ENCODE measurements at regions not wholly inside any gene's neighbourhood (a gene's known extent, or its start where the extent isn't known, plus 50 kb on each side); places are given as distances from the start of the nearest gene placed in this dataset.
"Not testable (repeated sequence)": the region's sequence is repeated elsewhere in the genome, so short reads cannot be mapped to it uniquely, and the experiment has no call there.

GRCh38 chr18:1435487-1435886, 530.8 kb downstream of the ADCYAP1 start:
- no peak for DNase-seq

- no peak for DNase-seq
These were observed 531.5 kb downstream of the ADCYAP1 start for GRCh38 chr18:1436199-1436598.

GRCh38 chr18:1438458-1438910, 533.8 kb downstream of the ADCYAP1 start:
- DNase-seq = no peak

GRCh38 chr18:1438967-1439366, 534.3 kb downstream of the ADCYAP1 start:
- no peak for DNase-seq

- not testable (repeated sequence) for DNase-seq
These were observed 539.4 kb downstream of the ADCYAP1 start for GRCh38 chr18:1444062-1444461.

GRCh38 chr18:1446765-1447164, 542.1 kb downstream of the ADCYAP1 start:
- DNase-seq = no peak

- DNase-seq = no peak
These were observed 548.1 kb downstream of the ADCYAP1 start for GRCh38 chr18:1452821-1453220.

GRCh38 chr18:1455605-1456004, 550.9 kb downstream of the ADCYAP1 start:
- no peak for DNase-seq

GRCh38 chr18:1458547-1458946, 553.9 kb downstream of the ADCYAP1 start:
- no peak for DNase-seq

GRCh38 chr18:1463981-1464380, 559.3 kb downstream of the ADCYAP1 start:
- no peak for DNase-seq

GRCh38 chr18:1464444-1465217, 560.0 kb downstream of the ADCYAP1 start:
- DNase-seq = no peak

GRCh38 chr18:1466035-1466434, 561.4 kb downstream of the ADCYAP1 start:
- DNase-seq = no peak

- no peak for DNase-seq
These were observed 562.8 kb downstream of the ADCYAP1 start for GRCh38 chr18:1467461-1467964.

GRCh38 chr18:1468550-1468949, 563.9 kb downstream of the ADCYAP1 start:
- DNase-seq = no peak

- DNase-seq = no peak
These were observed 571.2 kb downstream of the ADCYAP1 start for GRCh38 chr18:1475867-1476266.

GRCh38 chr18:1480309-1480708, 575.6 kb downstream of the ADCYAP1 start:
- no peak for DNase-seq

GRCh38 chr18:1481577-1481976, 576.9 kb downstream of the ADCYAP1 start:
- no peak for DNase-seq

- no peak for DNase-seq
These were observed 578.7 kb downstream of the ADCYAP1 start for GRCh38 chr18:1483385-1483784.

GRCh38 chr18:1487457-1487856, 582.8 kb downstream of the ADCYAP1 start:
- DNase-seq = no peak

- DNase-seq = peak in 1 of 2 experiments; percentile 34
These were observed 583.7 kb downstream of the ADCYAP1 start for GRCh38 chr18:1488394-1488793.

- peak; percentile 91 to 96 for DNase-seq
These were observed 584.3 kb downstream of the ADCYAP1 start for GRCh38 chr18:1488957-1489356.

GRCh38 chr18:1495387-1495786, 590.7 kb downstream of the ADCYAP1 start:
- DNase-seq = no peak

GRCh38 chr18:1496096-1496495, 591.4 kb downstream of the ADCYAP1 start:
- no peak for DNase-seq

GRCh38 chr18:1498216-1498615, 593.5 kb downstream of the ADCYAP1 start:
- no peak for DNase-seq

- peak in 1 of 2 experiments; percentile 45 for DNase-seq
These were observed 594.6 kb downstream of the ADCYAP1 start for GRCh38 chr18:1499265-1499664.
